Keratinocyte (primary cell): ENCODE measurements at regions not wholly inside any gene's neighbourhood (a gene's known extent, or its start where the extent isn't known, plus 50 kb on each side); places are given as distances from the start of the nearest gene placed in this dataset.

ENCODE experiments used
- DNase-seq: peaks from one replicate; pipeline ENCODE4 v3.0.0-alpha.2; 2011; ENCODE audit warnings: low read depth, missing footprints, low spot score
- FAIRE-seq: peaks from 2 replicates; lab custom pipeline; 2011; peaks lifted over from hg19 to GRCh38; lab: Jason Lieb, UNC
- H2AFZ ChIP-seq: 2 replicates; pipeline ENCODE4 v1.6.0; 2012; ENCODE audit warnings: low read length, control low read depth, inconsistent platforms; ENCODE audit not compliant: control insufficient read depth
- H3K27ac ChIP-seq: 2 replicates; pipeline ENCODE4 v1.5.1; 2011; ENCODE audit warnings: low read length; ENCODE audit not compliant: control insufficient read depth, insufficient read depth
- H3K27me3 ChIP-seq: 3 replicates; pipeline ENCODE4 v1.6.0; 2011; ENCODE audit warnings: low read length; ENCODE audit not compliant: control insufficient read depth, insufficient read depth; ENCODE audit errors: extremely low read depth
- H3K36me3 ChIP-seq, 2 experiments: 2 replicates in 1 of 2; 3 replicates in 1 of 2; pipeline ENCODE4 v1.5.1; 2011; ENCODE audit warnings: low read length in 2 of 2, mild to moderate bottlenecking in 1 of 2; ENCODE audit not compliant: control insufficient read depth in 2 of 2, insufficient read depth in 2 of 2; ENCODE audit errors: extremely low read depth in 1 of 2
- H3K4me1 ChIP-seq: 3 replicates; pipeline ENCODE4 v1.5.1; 2011; ENCODE audit warnings: low read length; ENCODE audit not compliant: control insufficient read depth, insufficient read depth; ENCODE audit errors: extremely low read depth
- H3K4me2 ChIP-seq: 3 replicates; pipeline ENCODE4 v1.6.0; 2011; ENCODE audit warnings: low read depth, low read length; ENCODE audit not compliant: control insufficient read depth, insufficient read depth; ENCODE audit errors: extremely low read depth
- H3K4me3 ChIP-seq, 3 experiments: fragments of 200-600 bp in 1 of 3; sonication (generic) in 1 of 3; 2 replicates in 2 of 3; 3 replicates in 1 of 3; pipeline ENCODE4 v1.5.1; 2011 to 2016; ENCODE audit warnings: low read length in 3 of 3, mild to moderate bottlenecking in 3 of 3, control low read depth in 2 of 3, inconsistent platforms in 1 of 3, low read depth in 1 of 3, mixed read lengths in 1 of 3, mixed run types in 1 of 3, moderate library complexity in 1 of 3; ENCODE audit not compliant: control insufficient read depth in 2 of 3, insufficient read depth in 2 of 3; ENCODE audit errors: extremely low read depth in 1 of 3
- H3K79me2 ChIP-seq: 2 replicates; pipeline ENCODE4 v1.6.0; 2012; ENCODE audit warnings: low read length; ENCODE audit not compliant: control insufficient read depth, insufficient read depth
- H3K9ac ChIP-seq: 3 replicates; pipeline ENCODE4 v1.6.0; 2011; ENCODE audit warnings: low read length; ENCODE audit not compliant: control insufficient read depth, insufficient read depth; ENCODE audit errors: extremely low read depth
- H3K9me1 ChIP-seq: 3 replicates; pipeline ENCODE4 v1.6.0; 2011; ENCODE audit warnings: low read length; ENCODE audit not compliant: control insufficient read depth, insufficient read depth; ENCODE audit errors: extremely low read depth
- H3K9me3 ChIP-seq: 2 replicates; pipeline ENCODE4 v1.5.1; 2012; ENCODE audit warnings: low read depth, low read length; ENCODE audit not compliant: control insufficient read depth
- H4K20me1 ChIP-seq: 3 replicates; pipeline ENCODE4 v1.6.0; 2011; ENCODE audit warnings: low read length; ENCODE audit not compliant: control insufficient read depth, insufficient read depth; ENCODE audit errors: extremely low read depth
- EZH2 ChIP-seq: IDR thresholded peaks from one replicate; pipeline ENCODE4 v1.6.1; 2012; ENCODE audit warnings: inconsistent platforms, mild to moderate bottlenecking, low read length, moderate library complexity
- dilution Hi-C: fragments of 300-500 bp; cut with MboI; formaldehyde crosslinking; loops from one replicate; pipeline ENCODE4 v1.7.0; 2020; ENCODE audit warnings: low sequenced_read_pairs; ENCODE audit not compliant: extremely low pct_ligation_motif_present
- TF ChIP-seq, protein P1 (sequence below), 3 experiments: IDR thresholded peaks in 1 of 3; conservative IDR thresholded peaks in 1 of 3; optimal IDR thresholded peaks in 1 of 3; 2 replicates in 2 of 3; 3 replicates in 1 of 3; pipeline versions ENCODE3 to v1.5.1; 2011; ENCODE audit warnings: low read length in 3 of 3, mild to moderate bottlenecking in 3 of 3, moderate library complexity in 2 of 3, control low read depth in 1 of 3, inconsistent platforms in 1 of 3; ENCODE audit not compliant: insufficient read depth in 2 of 3; ENCODE audit errors: extremely low read depth in 1 of 3

DNA sequence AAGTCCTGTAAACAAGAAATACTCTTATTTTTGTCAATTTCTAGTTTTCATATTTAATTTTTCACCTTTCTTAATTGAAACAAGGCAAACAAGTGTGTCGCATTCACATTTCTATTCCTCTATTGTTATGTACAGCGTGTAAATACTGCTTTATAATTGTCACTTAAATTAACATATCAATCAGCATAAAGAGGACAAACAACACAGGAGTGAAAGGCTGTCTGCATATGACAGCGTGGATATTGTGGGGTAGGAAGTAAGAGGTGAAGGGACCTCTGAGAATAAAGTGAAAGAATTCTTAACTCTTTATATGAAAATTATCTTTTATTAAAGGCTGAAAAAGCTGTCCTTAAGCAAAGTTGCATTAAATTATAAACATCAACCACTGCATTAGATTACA, 797.9 kb upstream of the COBL start:
- Histone ChIP-seq H3K4me3 (no peak overlapping the region), H3K9me1 (no peaks in the 10 kb centered on the region), H4K20me1 (no peaks in the 10 kb centered on the region), H2AFZ (no peak overlapping the region), H3K36me3 (no peaks in the 10 kb centered on the region), H3K27ac (no peak overlapping the region), H3K9me3 (no peaks in the 10 kb centered on the region), H3K9ac (no peak overlapping the region), H3K4me2 (no peak overlapping the region), H3K27me3 (no peaks in the 10 kb centered on the region), H3K79me2 (no peaks in the 10 kb centered on the region), H3K4me1 (no peaks in the 10 kb centered on the region)
- no peak for FAIRE-seq
- dilution Hi-C loops, result no loop called here
- DNase-seq, result no peak
- TF ChIP-seq, protein P1, sequence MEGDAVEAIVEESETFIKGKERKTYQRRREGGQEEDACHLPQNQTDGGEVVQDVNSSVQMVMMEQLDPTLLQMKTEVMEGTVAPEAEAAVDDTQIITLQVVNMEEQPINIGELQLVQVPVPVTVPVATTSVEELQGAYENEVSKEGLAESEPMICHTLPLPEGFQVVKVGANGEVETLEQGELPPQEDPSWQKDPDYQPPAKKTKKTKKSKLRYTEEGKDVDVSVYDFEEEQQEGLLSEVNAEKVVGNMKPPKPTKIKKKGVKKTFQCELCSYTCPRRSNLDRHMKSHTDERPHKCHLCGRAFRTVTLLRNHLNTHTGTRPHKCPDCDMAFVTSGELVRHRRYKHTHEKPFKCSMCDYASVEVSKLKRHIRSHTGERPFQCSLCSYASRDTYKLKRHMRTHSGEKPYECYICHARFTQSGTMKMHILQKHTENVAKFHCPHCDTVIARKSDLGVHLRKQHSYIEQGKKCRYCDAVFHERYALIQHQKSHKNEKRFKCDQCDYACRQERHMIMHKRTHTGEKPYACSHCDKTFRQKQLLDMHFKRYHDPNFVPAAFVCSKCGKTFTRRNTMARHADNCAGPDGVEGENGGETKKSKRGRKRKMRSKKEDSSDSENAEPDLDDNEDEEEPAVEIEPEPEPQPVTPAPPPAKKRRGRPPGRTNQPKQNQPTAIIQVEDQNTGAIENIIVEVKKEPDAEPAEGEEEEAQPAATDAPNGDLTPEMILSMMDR (optimal IDR thresholded peaks at IDR 0.05 in 1 of 3, IDR thresholded peaks at IDR 0.05 in 1 of 3, conservative IDR thresholded peaks at IDR 0.05 in 1 of 3; ENCODE audit: extremely low read depth in 1 of 3, insufficient read depth in 2 of 3, low read length in 3 of 3), result no peak
- no peak for TF ChIP-seq EZH2

DNA sequence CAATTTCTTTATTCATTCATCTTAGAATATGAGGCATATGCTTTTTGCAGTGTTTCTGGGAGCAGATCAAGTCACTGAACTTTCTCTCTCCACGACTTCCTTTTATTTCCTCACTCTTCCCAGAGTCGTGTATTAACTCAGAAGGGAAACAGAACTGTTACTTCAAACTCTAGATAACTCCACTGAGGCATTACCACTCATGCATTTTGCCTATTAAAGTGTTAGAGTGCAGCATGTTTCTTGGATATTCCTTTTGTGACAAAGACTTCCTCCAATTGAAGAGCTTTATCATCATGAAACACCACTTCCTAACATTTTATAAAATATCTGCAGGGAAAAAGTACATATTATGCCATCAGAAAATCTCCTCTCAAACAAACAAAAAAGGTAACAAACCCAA, 797.4 kb upstream of the COBL start:
- no peak overlapping the region for H2AFZ ChIP-seq
- FAIRE-seq, result no peak
- no peak overlapping the region for H3K4me3 ChIP-seq
- DNase-seq, result no peak
- TF ChIP-seq, protein P1 (optimal IDR thresholded peaks at IDR 0.05 in 1 of 3, IDR thresholded peaks at IDR 0.05 in 1 of 3, conservative IDR thresholded peaks at IDR 0.05 in 1 of 3; ENCODE audit: extremely low read depth in 1 of 3, insufficient read depth in 2 of 3, low read length in 3 of 3), result no peak
- TF ChIP-seq EZH2, result no peak
- H4K20me1 ChIP-seq, result no peaks in the 10 kb centered on the region
- dilution Hi-C loops, result no loop called here
- no peaks in the 10 kb centered on the region for H3K9me1 ChIP-seq
- no peak overlapping the region for H3K9ac ChIP-seq
- no peaks in the 10 kb centered on the region for H3K9me3 ChIP-seq
- no peaks in the 10 kb centered on the region for H3K27me3 ChIP-seq
- H3K4me1 ChIP-seq, result no peaks in the 10 kb centered on the region
- H3K79me2 ChIP-seq, result no peaks in the 10 kb centered on the region
- H3K36me3 ChIP-seq, result no peaks in the 10 kb centered on the region
- no peak overlapping the region for H3K27ac ChIP-seq
- no peak overlapping the region for H3K4me2 ChIP-seq
